ENCODE measurements at regions not wholly inside any gene's neighbourhood (a gene's known extent, or its start where the extent isn't known, plus 50 kb on each side); places are given as distances from the start of the nearest gene placed in this dataset.
"Not testable (repeated sequence)": the region's sequence is repeated elsewhere in the genome, so short reads cannot be mapped to it uniquely, and the experiment has no call there.

DNA sequence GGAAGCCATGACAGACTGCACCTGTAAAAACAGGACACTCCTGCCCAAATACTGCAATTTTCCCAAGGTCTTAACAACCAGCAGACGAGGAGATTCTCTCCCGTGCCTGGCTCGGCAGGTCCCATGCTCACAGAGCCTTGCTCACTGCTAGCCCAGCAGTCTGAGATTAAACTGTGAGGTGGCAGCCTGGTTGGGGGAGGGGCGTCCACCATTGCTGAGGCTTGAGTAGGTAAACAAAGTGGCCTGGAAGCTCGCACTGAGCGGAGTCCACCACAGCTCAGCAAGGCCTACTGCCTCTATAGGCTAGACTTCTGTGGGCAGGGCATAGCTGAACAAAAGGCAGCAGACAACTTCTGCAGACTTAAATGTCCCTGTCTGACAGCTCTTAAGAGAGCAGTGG lies 80.3 kb downstream of the ANXA5 start:
- not testable (repeated sequence) for TF ChIP-seq YY1 (IDR thresholded peaks at IDR 0.05; ENCODE audit: insufficient read depth, insufficient read length); ZNF274 (IDR thresholded peaks at IDR 0.05; ENCODE audit: low read depth, low read length)
